ENCODE measurements at regions not wholly inside any gene's neighbourhood (a gene's known extent, or its start where the extent isn't known, plus 50 kb on each side); places are given as distances from the start of the nearest gene placed in this dataset.

DNA sequence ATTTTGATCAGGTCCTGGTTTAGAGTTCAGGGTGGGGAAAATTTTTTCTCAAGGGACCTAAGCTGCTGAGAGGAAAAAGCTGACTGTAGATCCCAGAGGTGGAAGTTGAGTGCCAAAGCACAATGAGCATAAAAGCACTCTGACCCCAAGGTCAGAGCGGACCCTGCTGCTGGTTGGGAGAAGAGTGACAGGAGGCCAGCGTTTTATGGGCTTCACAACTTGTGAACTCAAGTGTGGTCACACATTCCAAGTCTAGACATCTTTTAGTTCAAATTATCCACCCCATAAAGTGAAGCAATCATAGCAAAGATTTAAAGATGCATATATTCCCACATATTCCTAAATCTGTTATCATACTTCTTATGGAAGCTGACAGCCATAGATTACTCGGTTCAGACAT is 220.3 kb downstream of the CHIC2 start:
- in situ Hi-C loops (cut with HindIII; ENCODE audit: low pct_unique_long_range_greater_than_20kb, low sequenced_read_pairs) (no loop called here), intact Hi-C loops (cut with micrococcal nuclease; ENCODE audit: unreplicated experiment) (no loop called here)
- CTCF ChIA-PET: no interaction called here
- no TSS peak for BruUV-seq (replicated peaks)
- Histone ChIP-seq H3K27ac (ENCODE audit: low read length) (no peak overlapping the region), H3K9me3 (ENCODE audit: control insufficient read depth, insufficient read depth, low read depth, low read length) (no peaks in the 10 kb centered on the region), H3K4me3 (ENCODE audit: low read depth in 2 of 2, low read length in 2 of 2) (no peak overlapping the region), H3K36me3 (ENCODE audit: control insufficient read depth, insufficient read depth, low read length) (no peaks in the 10 kb centered on the region), H3K27me3 (ENCODE audit: control insufficient read depth, insufficient read depth, low read length) (no peaks in the 10 kb centered on the region), H3K4me1 (ENCODE audit: control insufficient read depth, insufficient read depth, low read length) (no peaks in the 10 kb centered on the region)
- no peak for ATAC-seq
- no peak for TF ChIP-seq SIN3A (IDR thresholded peaks at IDR 0.05; ENCODE audit: borderline replicate concordance, insufficient read depth, low read depth, low read length)
- no peak for TF ChIP-seq TCF7L2 (IDR thresholded peaks at IDR 0.05; ENCODE audit: low read depth, low read length)
- TF ChIP-seq, protein P1, sequence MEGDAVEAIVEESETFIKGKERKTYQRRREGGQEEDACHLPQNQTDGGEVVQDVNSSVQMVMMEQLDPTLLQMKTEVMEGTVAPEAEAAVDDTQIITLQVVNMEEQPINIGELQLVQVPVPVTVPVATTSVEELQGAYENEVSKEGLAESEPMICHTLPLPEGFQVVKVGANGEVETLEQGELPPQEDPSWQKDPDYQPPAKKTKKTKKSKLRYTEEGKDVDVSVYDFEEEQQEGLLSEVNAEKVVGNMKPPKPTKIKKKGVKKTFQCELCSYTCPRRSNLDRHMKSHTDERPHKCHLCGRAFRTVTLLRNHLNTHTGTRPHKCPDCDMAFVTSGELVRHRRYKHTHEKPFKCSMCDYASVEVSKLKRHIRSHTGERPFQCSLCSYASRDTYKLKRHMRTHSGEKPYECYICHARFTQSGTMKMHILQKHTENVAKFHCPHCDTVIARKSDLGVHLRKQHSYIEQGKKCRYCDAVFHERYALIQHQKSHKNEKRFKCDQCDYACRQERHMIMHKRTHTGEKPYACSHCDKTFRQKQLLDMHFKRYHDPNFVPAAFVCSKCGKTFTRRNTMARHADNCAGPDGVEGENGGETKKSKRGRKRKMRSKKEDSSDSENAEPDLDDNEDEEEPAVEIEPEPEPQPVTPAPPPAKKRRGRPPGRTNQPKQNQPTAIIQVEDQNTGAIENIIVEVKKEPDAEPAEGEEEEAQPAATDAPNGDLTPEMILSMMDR (IDR thresholded peaks at IDR 0.05): no peak
- no peak for TF ChIP-seq POLR2AphosphoS5 (IDR thresholded peaks at IDR 0.05; ENCODE audit: low read depth, low read length)
- TF ChIP-seq, protein P2, sequence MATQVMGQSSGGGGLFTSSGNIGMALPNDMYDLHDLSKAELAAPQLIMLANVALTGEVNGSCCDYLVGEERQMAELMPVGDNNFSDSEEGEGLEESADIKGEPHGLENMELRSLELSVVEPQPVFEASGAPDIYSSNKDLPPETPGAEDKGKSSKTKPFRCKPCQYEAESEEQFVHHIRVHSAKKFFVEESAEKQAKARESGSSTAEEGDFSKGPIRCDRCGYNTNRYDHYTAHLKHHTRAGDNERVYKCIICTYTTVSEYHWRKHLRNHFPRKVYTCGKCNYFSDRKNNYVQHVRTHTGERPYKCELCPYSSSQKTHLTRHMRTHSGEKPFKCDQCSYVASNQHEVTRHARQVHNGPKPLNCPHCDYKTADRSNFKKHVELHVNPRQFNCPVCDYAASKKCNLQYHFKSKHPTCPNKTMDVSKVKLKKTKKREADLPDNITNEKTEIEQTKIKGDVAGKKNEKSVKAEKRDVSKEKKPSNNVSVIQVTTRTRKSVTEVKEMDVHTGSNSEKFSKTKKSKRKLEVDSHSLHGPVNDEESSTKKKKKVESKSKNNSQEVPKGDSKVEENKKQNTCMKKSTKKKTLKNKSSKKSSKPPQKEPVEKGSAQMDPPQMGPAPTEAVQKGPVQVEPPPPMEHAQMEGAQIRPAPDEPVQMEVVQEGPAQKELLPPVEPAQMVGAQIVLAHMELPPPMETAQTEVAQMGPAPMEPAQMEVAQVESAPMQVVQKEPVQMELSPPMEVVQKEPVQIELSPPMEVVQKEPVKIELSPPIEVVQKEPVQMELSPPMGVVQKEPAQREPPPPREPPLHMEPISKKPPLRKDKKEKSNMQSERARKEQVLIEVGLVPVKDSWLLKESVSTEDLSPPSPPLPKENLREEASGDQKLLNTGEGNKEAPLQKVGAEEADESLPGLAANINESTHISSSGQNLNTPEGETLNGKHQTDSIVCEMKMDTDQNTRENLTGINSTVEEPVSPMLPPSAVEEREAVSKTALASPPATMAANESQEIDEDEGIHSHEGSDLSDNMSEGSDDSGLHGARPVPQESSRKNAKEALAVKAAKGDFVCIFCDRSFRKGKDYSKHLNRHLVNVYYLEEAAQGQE (IDR thresholded peaks at IDR 0.05; ENCODE audit: insufficient read depth in 1 of 2, low read depth in 2 of 2, low read length in 1 of 2): no peak
- no peak for DNase-seq (ENCODE audit: low read depth, low spot score)
- POLR2A ChIA-PET: no interaction called here

DNA sequence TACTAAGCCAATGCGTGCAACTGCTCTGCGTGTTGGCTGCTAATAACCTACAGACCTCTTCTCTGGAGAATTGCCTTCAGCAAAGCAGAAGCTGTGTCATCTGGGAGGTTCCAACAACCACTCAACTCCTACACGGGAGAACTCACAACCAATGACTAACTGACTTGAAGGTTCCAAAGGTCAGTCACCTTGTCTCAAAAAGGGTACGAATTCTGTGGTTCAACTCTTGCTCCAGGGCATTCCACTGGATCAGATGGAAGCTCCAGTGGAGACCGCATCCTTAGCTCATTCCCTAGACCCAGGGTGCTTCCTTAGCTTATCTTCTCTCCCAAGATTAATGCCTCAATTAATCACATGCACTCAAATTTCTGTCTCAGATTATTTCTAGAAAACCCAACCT is 222.7 kb downstream of the CHIC2 start:
- ATAC-seq: no peak

More for the DNA sequence above, 222.7 kb downstream of the CHIC2 start:
- Histone ChIP-seq H3K27me3 (ENCODE audit: control insufficient read depth, insufficient read depth, low read length) (no peaks in the 10 kb centered on the region), H3K36me3 (ENCODE audit: control insufficient read depth, insufficient read depth, low read length) (no peaks in the 10 kb centered on the region), H3K4me1 (ENCODE audit: control insufficient read depth, insufficient read depth, low read length) (no peaks in the 10 kb centered on the region), H3K27ac (ENCODE audit: low read length) (no peak overlapping the region), H3K9me3 (ENCODE audit: control insufficient read depth, insufficient read depth, low read depth, low read length) (no peaks in the 10 kb centered on the region), H3K4me3 (ENCODE audit: low read depth in 2 of 2, low read length in 2 of 2) (no peak overlapping the region)
- intact Hi-C loops (cut with micrococcal nuclease; ENCODE audit: unreplicated experiment) (no loop called here), in situ Hi-C loops (cut with HindIII; ENCODE audit: low pct_unique_long_range_greater_than_20kb, low sequenced_read_pairs) (no loop called here)
- BruUV-seq (replicated peaks): no TSS peak
- ChIA-PET POLR2A (no interaction called here), CTCF (no interaction called here)
- TF ChIP-seq TCF7L2 (IDR thresholded peaks at IDR 0.05; ENCODE audit: low read depth, low read length): no peak
- TF ChIP-seq, protein P1 (IDR thresholded peaks at IDR 0.05): no peak
- TF ChIP-seq, protein P2 (IDR thresholded peaks at IDR 0.05; ENCODE audit: insufficient read depth in 1 of 2, low read depth in 2 of 2, low read length in 1 of 2): no peak
- TF ChIP-seq SIN3A (IDR thresholded peaks at IDR 0.05; ENCODE audit: borderline replicate concordance, insufficient read depth, low read depth, low read length): no peak
- TF ChIP-seq POLR2AphosphoS5 (IDR thresholded peaks at IDR 0.05; ENCODE audit: low read depth, low read length): no peak
- DNase-seq (ENCODE audit: low read depth, low spot score): no peak

Data from Panc1 (cell line).